Bronchial epithelial cell (primary cell): ENCODE measurements at regions not wholly inside any gene's neighbourhood (a gene's known extent, or its start where the extent isn't known, plus 50 kb on each side); places are given as distances from the start of the nearest gene placed in this dataset.
A peak's percentile ranks its signal among the peaks of the same experiment; 100 is the strongest.
"Not testable (repeated sequence)": the region's sequence is repeated elsewhere in the genome, so short reads cannot be mapped to it uniquely, and the experiment has no call there.

Experiments
- DNase-seq: peaks from one replicate; pipeline ENCODE4 v3.0.0-alpha.2; 2010; ENCODE audit warnings: low read depth
- FAIRE-seq: peaks from 2 replicates; lab custom pipeline; 2011; peaks lifted over from hg19 to GRCh38; lab: Jason Lieb, UNC
- H3K27me3 ChIP-seq: 2 replicates; pipeline ENCODE4 v1.5.1; 2011; ENCODE audit warnings: low read length; ENCODE audit not compliant: control insufficient read depth, insufficient read depth
- H3K36me3 ChIP-seq: 2 replicates; pipeline ENCODE4 v1.5.1; 2011; ENCODE audit warnings: low read length; ENCODE audit not compliant: control insufficient read depth, insufficient read depth
- H3K4me3 ChIP-seq: 2 replicates; pipeline ENCODE4 v1.5.1; 2011; ENCODE audit warnings: mild to moderate bottlenecking, low read depth, low read length, control low read depth
- CTCF ChIP-seq: IDR thresholded peaks from 2 replicates; pipeline ENCODE4 v1.5.1; 2011; ENCODE audit warnings: mild to moderate bottlenecking, moderate library complexity, low read length, control low read depth, inconsistent platforms; ENCODE audit not compliant: insufficient read depth, severe bottlenecking

DNA sequence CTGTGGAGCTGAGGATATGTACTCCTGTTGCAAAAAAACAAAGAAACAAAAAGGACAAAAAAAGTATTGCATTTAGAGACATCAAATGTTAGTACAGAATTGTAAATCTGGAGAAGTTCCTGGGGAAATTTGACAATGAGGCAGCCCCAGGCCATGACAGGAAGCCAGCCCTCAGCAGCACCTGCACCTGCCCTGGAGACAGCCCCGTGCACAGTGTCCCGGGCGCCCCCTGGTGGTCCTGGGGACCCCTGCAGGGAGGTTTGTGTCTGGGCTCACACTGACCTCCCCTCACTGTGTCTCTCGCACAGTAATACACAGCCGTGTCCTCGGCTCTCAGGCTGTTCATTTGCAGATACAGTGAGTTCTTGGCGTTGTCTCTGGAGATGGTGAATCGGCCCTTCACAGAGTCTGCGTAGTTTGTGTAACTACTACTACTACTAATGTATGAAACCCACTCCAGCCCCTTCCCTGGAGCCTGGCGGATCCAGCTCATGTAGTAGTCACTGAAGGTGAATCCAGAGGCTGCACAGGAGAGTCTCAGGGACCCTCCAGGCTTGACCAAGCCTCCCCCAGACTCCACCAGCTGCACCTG is 590.1 kb downstream of the TMEM121 start:
- H3K4me3 ChIP-seq, H3K36me3 ChIP-seq, FAIRE-seq, DNase-seq, H3K27me3 ChIP-seq: not testable (repeated sequence)
- TF ChIP-seq CTCF = peak; percentile 5

DNA sequence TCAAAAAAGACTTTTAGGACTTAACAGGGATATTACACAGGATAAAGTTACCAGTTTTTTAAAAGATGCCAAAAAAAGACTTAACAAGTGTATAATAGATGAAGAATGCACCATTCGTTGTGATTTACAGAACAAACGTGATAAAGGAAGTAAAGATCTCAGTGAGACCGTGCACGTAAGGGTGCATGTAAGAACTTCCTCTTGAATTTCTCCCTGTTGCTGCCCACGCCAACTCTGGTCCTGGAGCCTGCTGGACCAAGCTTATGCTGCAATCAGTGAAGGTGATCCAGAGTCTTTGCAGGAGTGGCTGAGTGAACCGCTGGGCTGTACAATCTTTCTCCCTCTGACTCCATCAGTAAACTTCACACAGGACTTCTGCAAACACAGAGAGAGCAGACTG is 593.7 kb downstream of the TMEM121 start:
- FAIRE-seq = no peak
- no peak for DNase-seq
- TF ChIP-seq CTCF = no peak
- no peaks in the 10 kb centered on the region for H3K27me3 ChIP-seq
- H3K36me3 ChIP-seq = no peaks in the 10 kb centered on the region
- no peak overlapping the region for H3K4me3 ChIP-seq

DNA sequence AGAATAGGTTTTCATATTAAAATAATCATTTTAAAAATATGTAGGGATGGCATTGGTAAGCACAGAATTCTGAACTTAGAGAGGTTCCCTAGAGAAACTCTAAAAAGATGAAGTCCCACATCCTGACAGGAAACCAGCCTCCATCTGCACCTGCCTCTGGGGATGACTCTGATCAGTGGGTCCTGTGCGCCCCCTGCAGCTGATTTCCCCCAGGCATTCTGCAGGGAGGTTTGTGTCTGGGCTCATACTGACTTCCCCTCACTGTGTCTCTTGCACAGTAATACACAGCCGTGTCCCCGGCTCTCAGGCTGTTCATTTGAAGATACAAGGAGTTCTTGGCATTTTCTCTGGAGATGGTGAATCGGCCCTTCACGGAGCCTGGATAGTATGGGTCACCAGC is 602.9 kb downstream of the TMEM121 start:
- H3K36me3 ChIP-seq = no peaks in the 10 kb centered on the region
- no peaks in the 10 kb centered on the region for H3K27me3 ChIP-seq
- no peak for TF ChIP-seq CTCF
- FAIRE-seq (no peak), DNase-seq (no peak)
- H3K4me3 ChIP-seq = no peak overlapping the region

- H3K4me3 ChIP-seq, H3K36me3 ChIP-seq, DNase-seq, H3K27me3 ChIP-seq, FAIRE-seq: not testable (repeated sequence)
These were observed 603.7 kb downstream of the TMEM121 start for GRCh38 chr14:106129904-106130661.

DNA sequence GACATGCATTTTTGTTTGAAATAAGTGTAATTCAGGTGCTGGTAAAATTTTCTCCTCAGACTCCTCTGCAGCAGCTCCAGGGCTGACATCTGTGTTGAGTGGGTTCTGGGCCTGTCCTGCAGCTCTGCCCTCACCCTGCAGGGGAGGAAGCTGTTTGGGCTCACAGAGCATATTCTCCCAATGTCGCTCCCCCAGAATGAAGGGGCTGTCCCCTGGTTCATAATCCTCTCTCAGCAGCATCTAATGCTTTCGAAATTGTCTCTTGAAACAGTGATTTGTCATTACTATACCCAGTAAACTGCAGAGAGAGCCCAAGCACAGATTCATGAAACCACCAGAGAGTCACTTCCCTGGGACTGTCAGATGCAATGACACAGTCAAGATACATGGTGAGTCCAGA is 606.7 kb downstream of the TMEM121 start:
- not testable (repeated sequence) for H3K36me3 ChIP-seq, DNase-seq, FAIRE-seq, H3K27me3 ChIP-seq, H3K4me3 ChIP-seq

- DNase-seq (no peak), FAIRE-seq (no peak)
- TF ChIP-seq CTCF = no peak
- H3K27me3 ChIP-seq = no peaks in the 10 kb centered on the region
- no peak overlapping the region for H3K4me3 ChIP-seq
- H3K36me3 ChIP-seq = no peaks in the 10 kb centered on the region
These were observed 608.5 kb downstream of the TMEM121 start for GRCh38 chr14:106134886-106135285.
